ENCODE measurements at regions not wholly inside any gene's neighbourhood (a gene's known extent, or its start where the extent isn't known, plus 50 kb on each side); places are given as distances from the start of the nearest gene placed in this dataset.

- intact Hi-C loops (cut with micrococcal nuclease) = loop anchor here (1.0 to 5.0 kb wide), 3 partner anchors 30 to 59 kb away; no protein-coding TSS in a partner anchor
- Mint-ChIP-seq H3K27ac (peak overlapping the region; percentile 73), H3K4me1 (ENCODE audit: low read depth) (peaks cover 47% of the 10 kb centered on the region), H3K36me3 (ENCODE audit: low read depth) (peaks cover 2% of the 10 kb centered on the region), H3K4me3 (no peak overlapping the region), H3K27me3 (ENCODE audit: insufficient read depth) (no peaks in the 10 kb centered on the region), H3K9me3 (no peaks in the 10 kb centered on the region)
- DNase-seq (ENCODE audit: low spot score) = peak; percentile 5
Observed at GRCh38 chr1:244353551-244354091, 98.1 kb downstream of the ADSS2 start.

GRCh38 chr1:244354810-244355278 is 96.9 kb downstream of the ADSS2 start:
- DNase-seq (ENCODE audit: low spot score) = no peak
- H3K27ac Mint-ChIP-seq = no peak overlapping the region
- H3K9me3 Mint-ChIP-seq = no peaks in the 10 kb centered on the region
- no peak overlapping the region for H3K4me3 Mint-ChIP-seq
- H3K4me1 Mint-ChIP-seq (ENCODE audit: low read depth) = peaks cover 39% of the 10 kb centered on the region
- intact Hi-C loops (cut with micrococcal nuclease) = loop anchor here (5.0 kb wide), 1 partner anchor 57 kb away; no protein-coding TSS in a partner anchor
- no peaks in the 10 kb centered on the region for H3K27me3 Mint-ChIP-seq (ENCODE audit: insufficient read depth)
- peaks cover 2% of the 10 kb centered on the region for H3K36me3 Mint-ChIP-seq (ENCODE audit: low read depth)

- no peak overlapping the region for H3K27ac Mint-ChIP-seq
- intact Hi-C loops (cut with micrococcal nuclease) = no loop called here
- H3K36me3 Mint-ChIP-seq (ENCODE audit: low read depth) = peaks cover 2% of the 10 kb centered on the region
- H3K27me3 Mint-ChIP-seq (ENCODE audit: insufficient read depth) = no peaks in the 10 kb centered on the region
- H3K9me3 Mint-ChIP-seq = no peaks in the 10 kb centered on the region
- H3K4me1 Mint-ChIP-seq (ENCODE audit: low read depth) = peaks cover 25% of the 10 kb centered on the region
- no peak overlapping the region for H3K4me3 Mint-ChIP-seq
- no peak for DNase-seq (ENCODE audit: low spot score)
Observed at GRCh38 chr1:244356376-244356775, 95.3 kb downstream of the ADSS2 start.
